ENCODE measurements at regions not wholly inside any gene's neighbourhood (a gene's known extent, or its start where the extent isn't known, plus 50 kb on each side); places are given as distances from the start of the nearest gene placed in this dataset.
A peak's percentile ranks its signal among the peaks of the same experiment; 100 is the strongest.
"Not testable (repeated sequence)": the region's sequence is repeated elsewhere in the genome, so short reads cannot be mapped to it uniquely, and the experiment has no call there.

DNA sequence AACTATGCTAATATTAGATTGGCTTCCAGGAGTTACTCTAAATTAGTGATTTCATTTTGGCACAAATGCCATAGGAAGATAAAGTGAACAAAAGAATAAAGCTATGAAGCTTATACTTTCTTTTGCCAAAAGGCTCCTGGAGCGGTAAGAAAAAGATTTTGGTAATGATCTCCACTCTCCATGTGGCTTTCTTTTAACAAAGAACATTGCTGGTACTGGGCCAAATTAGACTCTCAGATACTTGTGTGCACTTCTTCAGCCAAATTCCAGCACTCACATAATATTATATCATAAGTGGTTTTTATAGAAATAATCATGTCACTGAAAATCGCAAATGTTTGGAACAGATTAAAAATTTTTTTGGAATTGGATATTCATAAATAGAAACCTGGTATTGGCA lies 142.4 kb upstream of the FGF13 start:
- no peak for DNase-seq

GRCh38 chrX:138849521-138849920 lies 138.0 kb upstream of the FGF13 start:
- DNase-seq, result no peak

DNA sequence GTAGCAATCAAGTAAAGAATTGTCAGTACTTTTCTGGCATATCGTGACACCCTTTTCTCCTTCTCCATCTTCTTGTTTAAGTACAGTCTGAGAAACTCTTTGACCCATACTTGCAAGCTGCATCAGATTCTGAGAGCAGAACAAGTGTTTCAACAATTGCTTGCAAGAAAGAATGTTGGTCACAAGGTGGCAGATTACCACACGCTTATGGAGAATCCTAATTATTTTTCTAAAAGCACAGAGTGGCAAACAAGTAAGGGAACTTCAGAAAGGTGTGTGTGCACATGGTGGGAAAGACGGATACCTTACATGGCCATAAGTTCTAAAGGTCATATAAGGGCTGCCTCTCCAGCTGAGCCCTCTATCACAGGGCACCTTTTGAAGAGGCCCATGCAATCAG lies 136.4 kb upstream of the FGF13 start:
- DNase-seq, result no peak

DNA sequence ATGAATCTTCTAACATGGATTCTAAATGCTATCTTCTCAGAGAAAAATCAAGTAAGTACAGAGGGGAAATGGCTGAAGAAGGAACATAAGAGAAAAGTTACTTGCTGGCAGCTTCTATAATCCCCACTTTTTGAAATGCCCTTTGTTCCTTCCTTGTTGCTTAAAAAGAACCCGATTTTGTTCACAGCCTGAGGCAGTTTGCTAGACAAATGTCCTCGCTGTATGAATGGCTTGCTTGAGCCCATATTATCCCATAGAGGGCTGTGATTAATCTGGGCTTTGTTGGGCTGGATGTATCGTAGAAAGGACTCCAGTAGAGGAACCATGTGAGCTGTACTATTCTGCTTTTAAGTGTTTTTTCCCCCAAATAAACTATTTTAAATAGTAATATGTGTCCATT lies 134.3 kb upstream of the FGF13 start:
- no peak for DNase-seq

DNA sequence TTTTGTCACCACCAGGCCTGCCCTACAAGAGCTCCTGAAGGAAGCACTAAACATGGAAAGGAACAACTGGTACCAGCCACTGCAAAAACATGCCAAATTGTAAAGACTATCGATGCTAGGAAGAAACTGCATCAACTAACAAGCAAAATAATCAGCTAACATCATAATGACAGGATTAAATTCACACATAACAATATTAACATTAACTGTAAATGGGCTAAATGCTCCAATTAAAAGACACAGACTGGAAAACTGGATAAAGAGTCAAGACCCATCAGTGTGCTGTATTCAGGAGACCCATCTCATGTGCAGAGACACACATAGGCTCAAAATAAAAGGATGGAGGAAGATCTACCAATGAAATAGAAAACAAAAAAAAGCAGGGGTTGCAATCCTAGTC lies 95.9 kb upstream of the FGF13 start:
- not testable (repeated sequence) for DNase-seq

DNA sequence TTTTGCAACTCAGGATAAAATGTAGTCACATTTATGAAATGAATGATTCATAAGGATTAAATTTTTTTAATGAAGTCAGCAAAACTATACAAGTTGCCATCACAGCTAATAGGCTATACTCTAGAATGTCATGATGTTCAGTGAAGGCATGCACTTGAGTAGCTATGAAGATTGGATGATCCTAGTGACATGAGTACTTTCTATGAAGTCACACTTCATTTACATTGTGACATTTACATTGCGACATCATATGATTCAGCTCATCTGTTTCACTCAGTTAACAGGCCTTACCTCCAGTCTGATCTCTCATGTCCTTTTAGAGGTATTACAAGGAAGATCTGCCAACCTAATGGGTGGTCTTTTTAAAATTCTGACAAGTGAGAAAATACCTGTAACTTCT lies 82.7 kb upstream of the FGF13 start:
- DNase-seq, result no peak

- no peak for DNase-seq
Observed at GRCh38 chrX:138791551-138791950, 80.0 kb upstream of the FGF13 start.

- DNase-seq, result no peak
Observed at GRCh38 chrX:138788771-138789170, 77.3 kb upstream of the FGF13 start.

- not testable (repeated sequence) for DNase-seq
Observed at GRCh38 chrX:138778576-138778909, 67.0 kb upstream of the FGF13 start.

DNA sequence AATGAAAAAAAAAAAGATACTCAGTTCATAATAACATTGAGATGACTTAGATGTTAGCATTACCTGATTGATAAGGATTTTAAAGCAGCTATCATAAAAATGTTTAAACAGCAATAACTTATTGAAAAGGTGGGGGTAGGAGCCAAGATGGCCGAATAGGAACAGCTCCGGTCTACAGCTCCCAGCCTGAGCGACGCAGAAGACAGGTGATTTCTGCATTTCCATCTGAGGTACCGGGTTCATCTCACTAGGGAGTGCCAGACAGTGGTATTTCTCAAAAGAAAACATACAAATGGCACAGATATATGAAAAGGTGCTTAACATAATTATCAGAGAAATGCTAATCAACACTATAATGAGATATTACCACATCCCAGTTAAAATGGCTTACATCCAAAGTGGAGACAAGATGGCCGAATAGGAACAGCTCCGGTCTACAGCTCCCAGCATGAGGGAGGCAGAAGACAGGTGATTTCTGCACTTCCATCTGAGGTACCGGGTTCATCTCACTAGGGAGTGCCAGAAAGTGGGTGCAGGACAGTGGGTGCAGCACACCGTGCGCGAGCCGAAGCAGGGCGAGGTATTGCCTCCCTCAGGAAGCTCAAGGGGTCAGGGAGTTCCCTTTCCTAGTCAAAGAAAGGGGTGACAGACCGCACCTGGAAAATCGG lies 66.5 kb upstream of the FGF13 start:
- DNase-seq, result not testable (repeated sequence)

- DNase-seq, result no peak
Observed at GRCh38 chrX:138777230-138777629, 65.7 kb upstream of the FGF13 start.

DNA sequence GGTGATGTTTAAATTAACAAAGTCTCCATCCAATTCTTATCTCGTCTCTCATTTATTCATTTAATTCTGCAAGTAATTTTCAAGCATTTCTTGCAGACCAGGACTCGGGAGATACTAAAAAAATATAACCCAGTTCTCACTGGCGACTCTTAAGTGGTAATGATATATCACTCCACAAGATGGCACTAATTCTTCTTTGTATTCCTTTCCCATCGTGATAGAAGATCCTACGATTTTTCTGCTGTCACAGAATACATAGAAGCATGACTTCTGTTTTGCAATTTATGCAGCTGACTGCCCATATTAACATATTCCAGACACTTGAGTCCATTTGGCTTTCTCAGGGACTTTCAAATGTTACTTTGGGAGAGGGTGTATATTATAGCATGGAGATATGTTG lies 64.0 kb upstream of the FGF13 start:
- peak in 1 of 2 donors; percentile 4 for DNase-seq

DNA sequence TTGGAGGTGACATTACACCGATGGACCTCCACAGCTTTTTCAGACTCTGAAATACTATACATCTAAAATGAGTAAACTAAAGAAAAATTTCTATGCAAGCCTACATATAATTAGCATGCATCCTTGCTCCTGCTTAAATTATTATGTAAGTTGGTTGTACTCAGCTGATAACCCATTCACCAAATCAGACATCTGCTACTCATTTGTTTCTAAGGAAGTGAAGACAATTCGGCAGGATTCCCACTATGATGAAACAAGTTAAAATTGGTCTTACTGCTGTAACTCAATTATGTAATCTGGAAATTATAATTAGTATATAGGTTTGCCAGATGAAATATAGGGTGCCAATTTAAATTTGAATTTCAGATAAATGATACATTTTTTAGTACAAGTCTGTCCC lies 59.5 kb upstream of the FGF13 start:
- no peak for DNase-seq

GRCh38 chrX:138769918-138770317 lies 58.4 kb upstream of the FGF13 start:
- no peak for DNase-seq

DNA sequence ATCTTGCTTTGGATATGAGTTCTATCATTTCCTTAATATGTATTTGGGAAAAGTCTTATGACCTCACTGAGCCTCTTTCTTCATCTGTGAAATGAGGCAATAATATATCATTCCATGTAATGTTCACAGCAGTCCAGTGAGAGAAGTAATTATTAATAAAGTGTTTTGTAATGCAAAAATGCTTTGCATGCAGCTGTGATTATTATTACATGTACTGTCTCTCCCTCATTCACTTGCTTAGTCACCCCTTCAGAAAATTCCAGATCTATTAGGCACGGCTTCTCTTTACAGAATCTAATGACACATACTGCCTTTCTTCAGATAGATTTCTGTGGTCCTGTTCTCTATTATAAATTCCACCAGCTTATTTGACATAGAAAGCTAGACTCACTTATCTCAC lies 53.5 kb upstream of the FGF13 start:
- DNase-seq, result no peak

GRCh38 chrX:138763761-138764160 lies 52.2 kb upstream of the FGF13 start:
- no peak for DNase-seq

DNA sequence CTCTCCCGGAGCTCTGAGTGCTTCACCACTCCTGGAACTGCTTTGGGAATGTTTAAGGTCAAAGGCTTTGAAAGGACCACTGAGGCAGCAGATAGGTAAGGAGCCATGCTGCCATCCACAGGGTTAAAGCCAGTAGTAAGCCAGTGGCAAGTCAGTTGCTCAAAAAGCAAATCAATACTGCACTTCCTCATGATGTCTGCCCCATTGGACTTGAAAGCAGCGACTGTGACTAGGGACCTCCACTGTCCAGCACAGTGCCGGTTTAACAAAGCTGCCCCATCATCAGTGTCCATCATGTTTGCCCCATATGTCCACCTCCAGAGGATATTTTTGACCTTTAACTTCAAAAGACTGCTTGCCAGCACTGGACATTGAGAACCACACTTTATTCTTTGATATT lies 49.9 kb upstream of the FGF13 start:
- DNase-seq, result no peak
